LNCaP clone FGC (cell line): ENCODE measurements at regions not wholly inside any gene's neighbourhood (a gene's known extent, or its start where the extent isn't known, plus 50 kb on each side); places are given as distances from the start of the nearest gene placed in this dataset.

Source experiments
- DNase-seq: peaks from one replicate; pipeline ENCODE4 v3.0.0-alpha.2; 2011; ENCODE audit warnings: low read depth
- H3K4me3 ChIP-seq: 2 replicates; pipeline ENCODE4 v1.5.1; 2011; ENCODE audit warnings: mild to moderate bottlenecking, low read depth, low read length, control low read depth
- TF ChIP-seq, protein P1 (sequence below): IDR thresholded peaks from 2 replicates; pipeline ENCODE4 v1.5.1; 2012; ENCODE audit warnings: mild to moderate bottlenecking; ENCODE audit not compliant: control insufficient read depth, insufficient read depth; ENCODE audit errors: extremely low read depth

DNA sequence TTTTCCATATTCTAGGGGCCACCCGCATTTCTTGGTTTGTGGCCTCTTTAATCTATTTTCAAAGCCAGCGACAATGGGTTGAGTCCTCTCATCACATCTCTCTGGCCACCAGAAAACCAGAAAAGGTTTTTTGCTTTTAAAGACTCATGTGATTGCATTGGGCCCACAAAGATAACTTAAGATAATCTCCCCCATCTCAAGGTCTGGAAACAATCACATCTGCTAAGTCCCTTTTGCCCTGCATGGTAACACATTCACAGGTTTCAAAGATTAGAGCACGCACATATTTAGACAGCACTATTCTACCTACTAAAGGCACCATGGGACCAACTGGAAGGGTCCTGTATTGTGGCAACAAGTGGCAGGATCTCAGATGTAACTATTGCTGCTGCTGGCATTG, 147.0 kb upstream of the MIR17HG start:
- no peak overlapping the region for H3K4me3 ChIP-seq
- DNase-seq = no peak
- TF ChIP-seq, protein P1, sequence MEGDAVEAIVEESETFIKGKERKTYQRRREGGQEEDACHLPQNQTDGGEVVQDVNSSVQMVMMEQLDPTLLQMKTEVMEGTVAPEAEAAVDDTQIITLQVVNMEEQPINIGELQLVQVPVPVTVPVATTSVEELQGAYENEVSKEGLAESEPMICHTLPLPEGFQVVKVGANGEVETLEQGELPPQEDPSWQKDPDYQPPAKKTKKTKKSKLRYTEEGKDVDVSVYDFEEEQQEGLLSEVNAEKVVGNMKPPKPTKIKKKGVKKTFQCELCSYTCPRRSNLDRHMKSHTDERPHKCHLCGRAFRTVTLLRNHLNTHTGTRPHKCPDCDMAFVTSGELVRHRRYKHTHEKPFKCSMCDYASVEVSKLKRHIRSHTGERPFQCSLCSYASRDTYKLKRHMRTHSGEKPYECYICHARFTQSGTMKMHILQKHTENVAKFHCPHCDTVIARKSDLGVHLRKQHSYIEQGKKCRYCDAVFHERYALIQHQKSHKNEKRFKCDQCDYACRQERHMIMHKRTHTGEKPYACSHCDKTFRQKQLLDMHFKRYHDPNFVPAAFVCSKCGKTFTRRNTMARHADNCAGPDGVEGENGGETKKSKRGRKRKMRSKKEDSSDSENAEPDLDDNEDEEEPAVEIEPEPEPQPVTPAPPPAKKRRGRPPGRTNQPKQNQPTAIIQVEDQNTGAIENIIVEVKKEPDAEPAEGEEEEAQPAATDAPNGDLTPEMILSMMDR = no peak

DNA sequence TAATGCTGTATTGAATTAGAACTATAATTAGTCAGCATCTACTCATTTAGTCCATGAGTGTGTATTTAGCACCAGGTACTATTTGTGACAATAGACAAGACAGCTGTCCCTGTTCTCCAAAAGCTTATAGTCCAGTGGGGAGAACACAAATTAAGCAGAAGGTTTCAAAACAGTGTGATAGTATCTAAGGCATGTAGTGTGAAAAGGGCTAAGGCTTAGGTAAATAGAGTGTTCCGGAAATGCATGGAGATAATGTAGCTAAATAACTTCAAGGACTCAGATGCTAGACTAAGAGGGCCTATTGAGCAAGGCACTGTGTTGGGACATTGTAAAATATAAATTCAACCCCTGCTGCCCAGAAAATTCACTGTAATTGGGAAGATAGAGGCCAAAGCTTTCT, 144.1 kb upstream of the MIR17HG start:
- DNase-seq = no peak
- H3K4me3 ChIP-seq = no peak overlapping the region
- TF ChIP-seq, protein P1 = no peak

- H3K4me3 ChIP-seq = no peak overlapping the region
- TF ChIP-seq, protein P1 = no peak
- no peak for DNase-seq
Measured at GRCh38 chr13:91207261-91207660, 140.2 kb upstream of the MIR17HG start.

DNA sequence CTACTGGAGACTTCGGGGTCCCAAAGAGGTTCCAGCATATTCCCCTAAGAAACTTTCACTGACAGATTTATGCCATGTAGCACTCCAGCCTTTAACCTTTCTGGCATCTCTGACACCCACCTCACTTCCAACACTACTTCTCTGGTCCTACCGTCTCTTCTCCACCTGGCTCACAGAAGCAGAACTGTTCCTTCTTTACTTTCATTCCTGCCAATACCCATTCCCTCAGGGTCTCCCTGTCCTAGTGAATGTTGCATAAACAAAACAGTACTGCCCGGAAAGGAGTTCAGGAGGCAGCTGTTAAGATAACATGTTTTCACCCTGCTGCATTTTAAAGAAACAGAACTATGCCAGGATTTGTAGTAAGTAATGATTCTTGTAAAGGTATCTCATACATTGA, 136.0 kb upstream of the MIR17HG start:
- H3K4me3 ChIP-seq = no peak overlapping the region
- TF ChIP-seq, protein P1 = no peak
- DNase-seq = no peak

GRCh38 chr13:91212231-91212630, 135.3 kb upstream of the MIR17HG start:
- TF ChIP-seq, protein P1 = no peak
- DNase-seq = no peak
- H3K4me3 ChIP-seq = no peak overlapping the region

DNA sequence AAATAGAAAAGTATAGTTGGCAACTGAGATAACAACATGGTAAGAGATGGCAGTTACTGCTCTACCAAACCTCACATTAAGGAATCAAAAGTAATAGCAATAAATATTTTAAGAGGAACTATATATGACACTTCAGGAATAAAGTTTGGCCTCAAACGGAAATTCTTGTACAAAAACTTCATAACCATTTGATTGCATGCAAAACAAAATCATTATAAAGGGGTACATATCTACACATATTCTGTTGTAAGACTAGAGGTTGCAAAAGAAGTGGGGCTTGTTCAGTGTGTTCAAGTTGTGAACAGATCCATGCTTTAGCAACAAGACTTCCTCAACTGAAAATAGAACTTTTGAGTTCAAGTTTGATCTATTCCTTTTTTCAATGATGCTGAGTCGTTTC, 133.5 kb upstream of the MIR17HG start:
- H3K4me3 ChIP-seq = no peak overlapping the region
- TF ChIP-seq, protein P1 = no peak
- no peak for DNase-seq

DNA sequence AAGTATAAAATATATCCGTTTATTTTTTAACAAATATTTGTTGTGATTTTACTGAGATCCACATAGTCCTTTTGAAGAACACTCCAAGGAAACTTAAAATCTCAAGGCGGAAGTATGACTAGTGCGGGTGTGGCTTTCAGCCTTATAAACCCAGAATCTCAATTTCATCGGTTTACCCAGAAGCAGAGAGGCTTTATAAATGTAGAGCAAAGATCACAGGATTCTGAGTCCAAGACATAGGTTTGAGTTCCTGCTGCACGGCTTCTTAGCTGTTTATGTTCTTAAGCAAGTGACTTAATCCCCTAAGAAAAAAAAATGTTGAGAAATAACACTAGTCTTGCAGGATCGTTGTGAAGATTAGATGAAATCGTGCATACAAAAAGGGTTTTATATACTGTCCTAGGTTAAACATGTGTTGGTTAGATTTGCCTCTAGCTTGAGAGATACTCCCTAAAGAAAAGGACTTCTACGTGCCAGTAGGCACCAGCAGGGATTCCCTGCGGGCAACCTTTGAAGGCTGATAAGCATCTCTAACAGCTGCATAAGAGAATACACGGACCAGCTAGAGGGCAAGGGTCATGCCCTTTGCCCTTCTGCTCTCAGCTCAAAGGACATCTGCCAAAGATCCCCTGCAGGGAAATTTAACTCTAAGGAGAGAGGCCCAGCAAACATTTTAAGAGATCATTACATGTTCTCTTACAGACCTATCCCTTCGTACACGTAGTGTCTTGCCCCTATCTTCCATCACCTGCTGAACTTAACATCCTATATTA, 130.4 kb upstream of the MIR17HG start:
- TF ChIP-seq, protein P1 = no peak
- DNase-seq = no peak
- H3K4me3 ChIP-seq = no peak overlapping the region
